Tibial artery (tissue), 4 donors: ENCODE measurements at regions not wholly inside any gene's neighbourhood (a gene's known extent, or its start where the extent isn't known, plus 50 kb on each side); places are given as distances from the start of the nearest gene placed in this dataset.
"Not testable (repeated sequence)": the region's sequence is repeated elsewhere in the genome, so short reads cannot be mapped to it uniquely, and the experiment has no call there.

ENCODE experiments used
- DNase-seq, 2 donors: peaks; one replicate each; pipeline ENCODE4 v3.0.0-alpha.2; 2019
- H3K27ac ChIP-seq, 2 donors: fragments of 200-600 bp; sonication (generic) in 1 of 2; 1 replicate in 1 of 2; 2 replicates in 1 of 2; pipeline ENCODE4 v1.5.1; 2018 to 2019; ENCODE audit warnings: mild to moderate bottlenecking in 1 of 2
- H3K27me3 ChIP-seq, 2 donors: fragments of 200-600 bp; sonication (generic) in 1 of 2; one replicate each; pipeline versions ENCODE4 v1.5.1 to v1.6.0; 2016 to 2019
- H3K36me3 ChIP-seq, 3 donors: fragments of 200-600 bp; sonication (generic) in 2 of 3; one replicate each; pipeline ENCODE4 v1.5.1; 2016 to 2019; ENCODE audit warnings: mild to moderate bottlenecking in 2 of 3
- H3K4me1 ChIP-seq, 4 donors: fragments of 200-600 bp; sonication (generic) in 2 of 4; 1 replicate in 3 of 4; 2 replicates in 1 of 4; pipeline ENCODE4 v1.5.1; 2016 to 2019
- H3K4me3 ChIP-seq, 2 donors: fragments of 200-600 bp; sonication (generic) in 1 of 2; 1 replicate in 1 of 2; 2 replicates in 1 of 2; pipeline ENCODE4 v1.5.1; 2018 to 2019; ENCODE audit warnings: mild to moderate bottlenecking in 2 of 2
- H3K9me3 ChIP-seq, 3 donors: fragments of 200-600 bp; sonication (generic) in 1 of 3; one replicate each; pipeline ENCODE4 v1.5.1; 2016 to 2019
- intact Hi-C: fragments of 100-400 bp; cut with DNase I; formaldehyde crosslinking; loops from one replicate; pipeline ENCODE4 v1.15.0; 2023; ENCODE audit warnings: low total_unique reads
- TF ChIP-seq, protein P1 (sequence below), 2 experiments: fragments of 200-600 bp in 1 of 2; fragments of 450-650 bp in 1 of 2; IDR thresholded peaks; one replicate each; pipeline ENCODE4 v1.5.1; 2017 to 2019; ENCODE audit warnings: antibody characterized with exemption in 2 of 2, mild to moderate bottlenecking in 1 of 2, moderate library complexity in 1 of 2

GRCh38 chr11:49326651-49327050 lies 118.2 kb upstream of the FOLH1 start:
- DNase-seq, H3K4me3 ChIP-seq, H3K27me3 ChIP-seq, H3K36me3 ChIP-seq, H3K9me3 ChIP-seq, intact Hi-C loops: not testable (repeated sequence)
- Histone ChIP-seq H3K27ac (peak overlapping the region; percentile 22 to 28), H3K4me1 (peaks cover 0 to 45% (median 11%) of the 10 kb centered on the region in 4 donors)

DNA sequence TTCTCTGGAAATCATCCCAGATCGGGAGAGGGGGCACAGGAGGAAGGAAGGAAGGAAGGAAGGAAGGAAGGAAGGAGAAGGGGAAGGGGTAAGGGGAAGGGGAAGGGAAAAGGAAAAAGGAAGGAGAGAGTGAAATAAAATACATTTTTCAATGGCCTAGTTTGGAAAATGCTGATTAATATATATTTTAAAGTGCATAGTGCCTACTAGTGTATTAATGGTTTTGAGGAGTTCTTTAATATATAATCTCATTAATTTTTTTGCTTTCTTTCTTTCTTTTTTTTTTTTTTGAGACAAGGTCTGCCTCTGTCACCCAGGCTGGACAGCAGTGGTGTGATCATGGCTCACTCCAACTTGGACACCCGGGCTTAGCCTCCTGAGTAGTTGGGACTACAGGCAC lies 107.8 kb upstream of the FOLH1 start:
- TF ChIP-seq, protein P1, sequence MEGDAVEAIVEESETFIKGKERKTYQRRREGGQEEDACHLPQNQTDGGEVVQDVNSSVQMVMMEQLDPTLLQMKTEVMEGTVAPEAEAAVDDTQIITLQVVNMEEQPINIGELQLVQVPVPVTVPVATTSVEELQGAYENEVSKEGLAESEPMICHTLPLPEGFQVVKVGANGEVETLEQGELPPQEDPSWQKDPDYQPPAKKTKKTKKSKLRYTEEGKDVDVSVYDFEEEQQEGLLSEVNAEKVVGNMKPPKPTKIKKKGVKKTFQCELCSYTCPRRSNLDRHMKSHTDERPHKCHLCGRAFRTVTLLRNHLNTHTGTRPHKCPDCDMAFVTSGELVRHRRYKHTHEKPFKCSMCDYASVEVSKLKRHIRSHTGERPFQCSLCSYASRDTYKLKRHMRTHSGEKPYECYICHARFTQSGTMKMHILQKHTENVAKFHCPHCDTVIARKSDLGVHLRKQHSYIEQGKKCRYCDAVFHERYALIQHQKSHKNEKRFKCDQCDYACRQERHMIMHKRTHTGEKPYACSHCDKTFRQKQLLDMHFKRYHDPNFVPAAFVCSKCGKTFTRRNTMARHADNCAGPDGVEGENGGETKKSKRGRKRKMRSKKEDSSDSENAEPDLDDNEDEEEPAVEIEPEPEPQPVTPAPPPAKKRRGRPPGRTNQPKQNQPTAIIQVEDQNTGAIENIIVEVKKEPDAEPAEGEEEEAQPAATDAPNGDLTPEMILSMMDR (IDR thresholded peaks at IDR 0.05): no peak
- Histone ChIP-seq H3K4me3 (no peak overlapping the region), H3K27ac (no peak overlapping the region), H3K27me3 (no peaks in the 10 kb centered on the region), H3K4me1 (no peaks in the 10 kb centered on the region), H3K36me3 (no peaks in the 10 kb centered on the region), H3K9me3 (peaks cover 0 to 5% (median 0%) of the 10 kb centered on the region in 3 donors)
- intact Hi-C loops: no loop called here
- no peak for DNase-seq

DNA sequence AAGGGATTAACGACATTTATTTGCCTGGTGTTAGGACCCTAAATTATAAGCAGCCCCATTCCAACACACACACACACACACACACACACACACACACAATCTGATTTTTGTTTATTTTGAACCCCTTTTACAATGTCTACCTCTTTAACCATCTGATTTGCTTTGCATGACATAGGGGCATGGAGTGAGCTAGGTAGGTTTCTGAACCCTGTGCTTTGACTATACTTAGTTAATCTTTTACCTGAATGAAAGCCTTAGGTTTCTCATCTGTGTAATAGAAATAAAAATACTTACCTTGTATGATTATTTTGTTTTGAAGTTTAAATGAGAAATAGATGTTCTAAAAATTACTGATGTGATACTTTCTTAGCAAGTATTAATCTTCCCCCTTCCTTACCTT lies 94.7 kb upstream of the FOLH1 start:
- Histone ChIP-seq H3K4me1 (no peaks in the 10 kb centered on the region), H3K9me3 (no peaks in the 10 kb centered on the region), H3K27me3 (no peaks in the 10 kb centered on the region), H3K4me3 (no peak overlapping the region), H3K27ac (no peak overlapping the region), H3K36me3 (no peaks in the 10 kb centered on the region)
- TF ChIP-seq, protein P1 (IDR thresholded peaks at IDR 0.05): no peak
- intact Hi-C loops: no loop called here
- DNase-seq: no peak

DNA sequence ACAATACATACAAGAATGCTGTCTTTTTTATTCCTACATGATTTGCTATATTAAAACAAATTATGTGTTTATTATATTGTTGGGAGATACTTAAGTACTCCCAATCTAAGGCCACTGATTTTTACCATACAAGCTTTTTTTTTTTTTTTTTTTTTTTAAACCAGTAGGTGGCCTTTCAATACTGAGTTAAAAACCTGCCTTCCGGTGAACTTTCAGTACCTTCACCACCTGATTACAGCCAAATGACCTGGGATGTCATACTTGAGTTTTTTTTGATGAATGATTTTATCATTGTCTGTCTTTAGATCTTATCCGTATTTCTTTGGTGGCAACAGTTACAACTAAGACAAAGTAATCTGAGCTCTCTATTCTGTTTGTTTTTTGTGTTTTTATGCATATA lies 94.0 kb upstream of the FOLH1 start:
- intact Hi-C loops: no loop called here
- no peaks in the 10 kb centered on the region for H3K36me3 ChIP-seq
- H3K4me1 ChIP-seq: no peaks in the 10 kb centered on the region
- no peak overlapping the region for H3K27ac ChIP-seq
- no peak for DNase-seq
- TF ChIP-seq, protein P1 (IDR thresholded peaks at IDR 0.05): no peak
- H3K9me3 ChIP-seq: no peaks in the 10 kb centered on the region
- H3K27me3 ChIP-seq: no peaks in the 10 kb centered on the region
- no peak overlapping the region for H3K4me3 ChIP-seq

GRCh38 chr11:49298017-49298416 lies 89.6 kb upstream of the FOLH1 start:
- H3K27me3 ChIP-seq, intact Hi-C loops, DNase-seq, H3K36me3 ChIP-seq, H3K4me1 ChIP-seq, H3K4me3 ChIP-seq, H3K27ac ChIP-seq, H3K9me3 ChIP-seq: not testable (repeated sequence)

- not testable (repeated sequence) for DNase-seq, H3K27ac ChIP-seq, H3K36me3 ChIP-seq
Measured at GRCh38 chr11:49283911-49284310, 75.5 kb upstream of the FOLH1 start.

DNA sequence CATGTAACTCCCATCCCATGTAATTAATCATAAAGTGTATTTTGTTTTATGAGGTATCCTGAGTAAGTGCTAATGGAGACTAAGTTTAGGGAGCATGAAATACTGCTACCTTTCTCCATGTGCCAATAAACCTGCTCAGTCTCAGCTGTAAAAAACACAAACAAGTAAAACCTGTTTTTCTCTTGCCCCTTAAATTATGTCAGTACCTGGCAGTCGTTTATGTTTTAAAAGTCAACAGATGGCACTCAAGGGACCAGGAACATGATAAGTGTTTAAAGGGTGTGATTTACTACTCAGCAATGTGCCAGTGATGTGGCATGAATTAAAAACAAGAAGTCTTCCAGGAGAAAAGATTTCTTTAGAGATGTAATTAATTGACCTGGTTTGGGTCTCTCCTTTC lies 74.9 kb upstream of the FOLH1 start:
- H3K36me3 ChIP-seq, DNase-seq, H3K4me1 ChIP-seq, H3K27me3 ChIP-seq, H3K27ac ChIP-seq, H3K9me3 ChIP-seq, intact Hi-C loops, H3K4me3 ChIP-seq: not testable (repeated sequence)

More at GRCh38 chr11:49283911-49284310, 75.5 kb upstream of the FOLH1 start:
- H3K4me3 ChIP-seq, H3K27me3 ChIP-seq, H3K9me3 ChIP-seq, H3K4me1 ChIP-seq, intact Hi-C loops: not testable (repeated sequence)

DNA sequence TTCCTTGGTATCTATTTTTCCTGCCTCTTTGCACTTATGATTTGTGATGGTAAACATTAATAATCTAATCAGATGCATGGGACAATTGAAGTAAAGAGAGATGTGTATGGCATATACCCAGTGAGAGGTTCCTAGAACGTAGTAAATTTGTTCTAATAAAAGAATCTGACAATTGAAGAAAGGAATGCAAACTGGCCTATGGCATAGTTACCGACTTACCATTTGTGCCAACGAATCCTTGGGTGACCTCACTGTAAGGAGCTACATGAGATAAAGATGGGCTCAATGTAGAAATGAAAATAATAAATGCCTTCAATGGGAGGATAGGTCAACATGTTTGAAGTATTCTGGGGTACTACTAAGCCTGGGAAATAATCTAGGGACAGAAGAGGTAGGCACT lies 73.7 kb upstream of the FOLH1 start:
- H3K4me1 ChIP-seq, intact Hi-C loops, H3K9me3 ChIP-seq: not testable (repeated sequence)

GRCh38 chr11:49277951-49278350 lies 69.5 kb upstream of the FOLH1 start:
- H3K9me3 ChIP-seq, H3K4me1 ChIP-seq, intact Hi-C loops, DNase-seq, H3K4me3 ChIP-seq, H3K27ac ChIP-seq, H3K36me3 ChIP-seq, H3K27me3 ChIP-seq: not testable (repeated sequence)

More for the DNA sequence above, 73.7 kb upstream of the FOLH1 start:
- not testable (repeated sequence) for H3K27ac ChIP-seq, H3K36me3 ChIP-seq, H3K4me3 ChIP-seq, H3K27me3 ChIP-seq, DNase-seq
